H9 (cell line): ENCODE measurements at regions not wholly inside any gene's neighbourhood (a gene's known extent, or its start where the extent isn't known, plus 50 kb on each side); places are given as distances from the start of the nearest gene placed in this dataset.

Source experiments
- DNase-seq: peaks from one replicate; pipeline ENCODE4 v3.0.0-alpha.2; 2017
- H2AFZ ChIP-seq: one replicate; pipeline ENCODE4 v1.6.1; 2013; ENCODE audit warnings: mild to moderate bottlenecking, low read length, control low read depth, moderate library complexity
- H2AK5ac ChIP-seq: 2 replicates; pipeline ENCODE4 v1.6.1; 2013; ENCODE audit warnings: low read length, control low read depth, mixed read lengths; ENCODE audit not compliant: insufficient read length
- H2BK120ac ChIP-seq: one replicate; pipeline ENCODE4 v1.6.1; 2013; ENCODE audit warnings: low read depth, mild to moderate bottlenecking, low read length, control low read depth, inconsistent platforms; ENCODE audit not compliant: poor library complexity, severe bottlenecking
- H2BK12ac ChIP-seq: 2 replicates; pipeline ENCODE4 v1.6.1; 2013; ENCODE audit warnings: low read length, control low read depth, mixed read lengths, low read depth; ENCODE audit not compliant: insufficient read length
- H2BK15ac ChIP-seq: 2 replicates; pipeline ENCODE4 v1.6.1; 2013; ENCODE audit warnings: low read depth, low read length, control low read depth
- H2BK20ac ChIP-seq: one replicate; pipeline ENCODE4 v1.6.1; 2013; ENCODE audit warnings: low read depth, mild to moderate bottlenecking, low read length, control low read depth, inconsistent platforms; ENCODE audit not compliant: poor library complexity, severe bottlenecking
- H2BK5ac ChIP-seq: 2 replicates; pipeline ENCODE4 v1.6.1; 2013; ENCODE audit warnings: low read length, control low read depth, mixed read lengths; ENCODE audit not compliant: insufficient read length
- H3K14ac ChIP-seq: 2 replicates; pipeline ENCODE4 v1.6.1; 2013; ENCODE audit warnings: low read length, control low read depth; ENCODE audit not compliant: insufficient read depth
- H3K18ac ChIP-seq: 2 replicates; pipeline ENCODE4 v1.6.1; 2013; ENCODE audit warnings: low read depth, mild to moderate bottlenecking, mixed read lengths, low read length, control low read depth; ENCODE audit not compliant: insufficient read length
- H3K23ac ChIP-seq: 2 replicates; pipeline ENCODE4 v1.6.1; 2013; ENCODE audit warnings: low read length, control low read depth, mixed read lengths, low read depth; ENCODE audit not compliant: insufficient read length
- H3K23me2 ChIP-seq: 2 replicates; pipeline ENCODE4 v1.6.1; 2013; ENCODE audit warnings: low read depth, mild to moderate bottlenecking, mixed read lengths, low read length, control low read depth; ENCODE audit not compliant: insufficient read length, poor library complexity, severe bottlenecking
- H3K27ac ChIP-seq: 2 replicates; pipeline ENCODE4 v1.5.1; 2013; ENCODE audit warnings: low read length, control low read depth, mixed read lengths, low read depth; ENCODE audit not compliant: insufficient read length
- H3K27me3 ChIP-seq: 2 replicates; pipeline ENCODE4 v1.6.1; 2013; ENCODE audit warnings: low read length, control low read depth, inconsistent platforms; ENCODE audit not compliant: insufficient read depth
- H3K4ac ChIP-seq: 2 replicates; pipeline ENCODE4 v1.6.1; 2013; ENCODE audit warnings: low read depth, mild to moderate bottlenecking, control low read depth, inconsistent platforms, low read length, moderate library complexity
- H3K4me1 ChIP-seq: 2 replicates; pipeline ENCODE4 v1.6.1; 2013; ENCODE audit warnings: low read length, control low read depth, inconsistent platforms; ENCODE audit not compliant: insufficient read depth
- H3K4me2 ChIP-seq: 2 replicates; pipeline ENCODE4 v1.6.1; 2013; ENCODE audit warnings: low read length, control low read depth, mixed read lengths; ENCODE audit not compliant: insufficient read length, insufficient read depth
- H3K56ac ChIP-seq: 2 replicates; pipeline ENCODE4 v1.6.1; 2013; ENCODE audit warnings: low read depth, mild to moderate bottlenecking, mixed read lengths, low read length, control low read depth; ENCODE audit not compliant: insufficient read length
- H3K79me1 ChIP-seq: 2 replicates; pipeline ENCODE4 v1.6.1; 2013; ENCODE audit warnings: low read depth, mild to moderate bottlenecking, moderate library complexity, low read length, control low read depth, inconsistent platforms; ENCODE audit not compliant: insufficient read depth, poor library complexity, severe bottlenecking
- H3K79me2 ChIP-seq: 2 replicates; pipeline ENCODE4 v1.6.1; 2013; ENCODE audit warnings: low read length, control low read depth, inconsistent platforms; ENCODE audit not compliant: insufficient read depth
- H3K9ac ChIP-seq: 2 replicates; pipeline ENCODE4 v1.6.1; 2013; ENCODE audit warnings: low read length, control low read depth, mixed read lengths; ENCODE audit not compliant: insufficient read length; ENCODE audit errors: extremely low read depth
- H3K9me3 ChIP-seq: one replicate; pipeline ENCODE4 v1.6.1; 2013; ENCODE audit warnings: low read depth, low read length, inconsistent platforms; ENCODE audit not compliant: control insufficient read depth
- H3T11ph ChIP-seq: one replicate; pipeline ENCODE4 v1.6.1; 2013; ENCODE audit warnings: mild to moderate bottlenecking, low read length, control low read depth, inconsistent platforms
- H4K20me1 ChIP-seq: one replicate; pipeline ENCODE4 v1.6.1; 2013; ENCODE audit not compliant: control insufficient read depth, insufficient read length, insufficient read depth
- H4K5ac ChIP-seq: 2 replicates; pipeline ENCODE4 v1.6.1; 2013; ENCODE audit warnings: low read depth, mild to moderate bottlenecking, mixed read lengths, low read length, control low read depth; ENCODE audit not compliant: insufficient read length
- H4K8ac ChIP-seq: replicated peaks from 2 replicates; pipeline ENCODE4 v1.6.1; 2013; ENCODE audit warnings: low read length, control low read depth, mixed read lengths, low read depth; ENCODE audit not compliant: insufficient read length
- H4K91ac ChIP-seq: 2 replicates; pipeline ENCODE4 v1.6.1; 2013; ENCODE audit warnings: low read depth, mild to moderate bottlenecking, moderate library complexity, mixed read lengths, low read length, control low read depth; ENCODE audit not compliant: insufficient read length
- H3K27ac Mint-ChIP-seq, 3 experiments: 2 replicates in 2 of 3; 3 replicates in 1 of 3; pipeline ENCODE4 v1.8.0; 2020 to 2021; ENCODE audit warnings: mixed read lengths in 3 of 3, mild to moderate bottlenecking in 1 of 3, moderate library complexity in 1 of 3
- H3K27me3 Mint-ChIP-seq: 2 replicates; pipeline ENCODE4 v1.8.0; 2021; ENCODE audit warnings: low read depth, mild to moderate bottlenecking, moderate library complexity, mixed read lengths
- H3K36me3 Mint-ChIP-seq, 3 experiments: 2 replicates in 2 of 3; 3 replicates in 1 of 3; pipeline ENCODE4 v1.8.0; 2020 to 2021; ENCODE audit warnings: low read depth in 3 of 3, mixed read lengths in 3 of 3; ENCODE audit not compliant: insufficient read depth in 1 of 3
- H3K4me1 Mint-ChIP-seq, 2 experiments: 2 replicates each; pipeline ENCODE4 v1.8.0; 2020; ENCODE audit warnings: mixed read lengths in 2 of 2
- H3K4me3 Mint-ChIP-seq, 2 experiments: 2 replicates in 1 of 2; 3 replicates in 1 of 2; pipeline ENCODE4 v1.8.0; 2020 to 2021; ENCODE audit warnings: mild to moderate bottlenecking in 2 of 2, mixed read lengths in 2 of 2, moderate library complexity in 1 of 2
- H3K9me3 Mint-ChIP-seq, 2 experiments: 2 replicates in 1 of 2; 3 replicates in 1 of 2; pipeline ENCODE4 v1.8.0; 2020; ENCODE audit warnings: mild to moderate bottlenecking in 2 of 2, mixed read lengths in 2 of 2, moderate library complexity in 1 of 2
- CTCF ChIP-seq: fragments of 200-600 bp; sonication (generic); conservative IDR thresholded peaks from 3 replicates; pipeline ENCODE4 v1.8.0; 2021; ENCODE audit warnings: antibody characterized with exemption, mild to moderate bottlenecking
- WGBS: extraction: QIAGEN DNeasy Blood & Tissue Kit; methylation state at CpG from one replicate; pipeline ENCODE4 v1.1.7; 2013; ENCODE audit warnings: missing lambda C conversion rate, low lambda C conversion rate, mixed read lengths; ENCODE audit not compliant: insufficient read length; ENCODE audit errors: extremely low coverage; 5-methylcytosine and 5-hydroxymethylcytosine counted together

GRCh38 chr7:1368184-1368681, 91.0 kb downstream of the MICALL2 start:
- no peak for DNase-seq
- peak overlapping the region in 1 of 2 experiments; percentile 25; a peak in 1 of 5 replicates for H3K4me3 Mint-ChIP-seq
- Histone ChIP-seq H2AK5ac (no peak overlapping the region), H4K5ac (no peak overlapping the region), H3K56ac (no peak overlapping the region), H3K79me1 (no peaks in the 10 kb centered on the region), H3K4me2 (no peak overlapping the region), H2BK20ac (no peak overlapping the region), H3K18ac (no peak overlapping the region), H3K4ac (no peak overlapping the region), H3K4me1 (no peaks in the 10 kb centered on the region), H3K79me2 (no peaks in the 10 kb centered on the region), H3K23ac (no peak overlapping the region), H4K20me1 (no peaks in the 10 kb centered on the region), H4K91ac (no peak overlapping the region), H4K8ac (no peak overlapping the region), H3K27me3 (no peaks in the 10 kb centered on the region; the same call in none of the 2 replicates), H3K27ac (no peak overlapping the region), H2BK120ac (no peak overlapping the region), H2BK12ac (no peak overlapping the region), H3T11ph (no peak overlapping the region), H3K23me2 (no peaks in the 10 kb centered on the region), H2BK15ac (no peak overlapping the region), H3K9me3 (no peaks in the 10 kb centered on the region), H3K9ac (no peak overlapping the region), H2AFZ (no peak overlapping the region), H2BK5ac (no peak overlapping the region), H3K14ac (no peak overlapping the region)
- H3K27me3 Mint-ChIP-seq: peaks cover 78% of the 10 kb centered on the region
- H3K4me1 Mint-ChIP-seq: peaks cover 2 to 24% of the 10 kb centered on the region in 2 experiments; a peak in 3 of 4 replicates
- no peak for TF ChIP-seq CTCF
- H3K9me3 Mint-ChIP-seq: peaks cover 0 to 3% of the 10 kb centered on the region in 2 experiments; a peak in 1 of 5 replicates
- H3K27ac Mint-ChIP-seq: no peak overlapping the region
- peaks cover 0 to 2% (median 0%) of the 10 kb centered on the region in 3 experiments; a peak in 1 of 7 replicates for H3K36me3 Mint-ChIP-seq
- no CpG with 5 or more reads among the region's 11 CpGs for WGBS
